HEK293 (cell line): ENCODE measurements at regions not wholly inside any gene's neighbourhood (a gene's known extent, or its start where the extent isn't known, plus 50 kb on each side); places are given as distances from the start of the nearest gene placed in this dataset.

ENCODE experiments used
- CTCF ChIP-seq: fragments of 450-650 bp; formaldehyde crosslinking; IDR thresholded peaks from 2 replicates; pipeline ENCODE4 v1.5.1; 2016; ENCODE audit warnings: missing biosample characterization, missing genetic modification characterization
- HOXA7 ChIP-seq: sonication (generic); formaldehyde crosslinking; IDR thresholded peaks from 2 replicates; pipeline ENCODE4 v1.8.1; 2022; ENCODE audit warnings: missing genetic modification reagents, borderline replicate concordance
- REST ChIP-seq: fragments of 450-650 bp; formaldehyde crosslinking; IDR thresholded peaks from 2 replicates; pipeline ENCODE4 v1.5.1; 2016; ENCODE audit warnings: missing biosample characterization, missing genetic modification characterization
- TCF7L2 ChIP-seq: IDR thresholded peaks from 2 replicates; pipeline ENCODE4 v1.6.1; 2011; ENCODE audit warnings: low read depth, mild to moderate bottlenecking, inconsistent platforms, low read length, moderate library complexity, borderline replicate concordance
- YY1 ChIP-seq: fragments of 450-650 bp; formaldehyde crosslinking; IDR thresholded peaks from 2 replicates; pipeline ENCODE4 v1.5.1; 2018; ENCODE audit warnings: missing biosample characterization, missing genetic modification characterization
- ZNF10 ChIP-seq: fragments of 450-650 bp; formaldehyde crosslinking; IDR thresholded peaks from 2 replicates; pipeline ENCODE4 v1.5.1; 2017; ENCODE audit warnings: missing biosample characterization, missing genetic modification characterization
- ZNF239 ChIP-seq: fragments of 450-650 bp; formaldehyde crosslinking; IDR thresholded peaks from 2 replicates; pipeline ENCODE4 v1.5.1; 2016; ENCODE audit warnings: missing biosample characterization, missing genetic modification characterization
- ZNF274 ChIP-seq, 2 experiments: fragments of 200-500 bp in 1 of 2; fragments of 450-650 bp in 1 of 2; sonication (Bioruptor generic) in 1 of 2; formaldehyde crosslinking in 1 of 2; IDR thresholded peaks; 2 replicates each; pipeline versions ENCODE4 v1.5.1 to v1.6.1; 2014 to 2016; ENCODE audit warnings: borderline replicate concordance in 1 of 2, inconsistent platforms in 1 of 2, low read length in 1 of 2, missing biosample characterization in 1 of 2, missing genetic modification characterization in 1 of 2
- ZNF324 ChIP-seq: fragments of 450-650 bp; formaldehyde crosslinking; IDR thresholded peaks from 2 replicates; pipeline ENCODE4 v1.5.1; 2016; ENCODE audit warnings: missing biosample characterization, missing genetic modification characterization
- ZNF398 ChIP-seq: fragments of 450-650 bp; formaldehyde crosslinking; IDR thresholded peaks from 2 replicates; pipeline ENCODE4 v1.5.1; 2017; ENCODE audit warnings: missing biosample characterization, missing genetic modification characterization
- ZNF558 ChIP-seq: fragments of 450-650 bp; formaldehyde crosslinking; IDR thresholded peaks from 2 replicates; pipeline ENCODE4 v1.5.1; 2016; ENCODE audit warnings: missing biosample characterization, missing genetic modification characterization
- ZNF747 ChIP-seq: fragments of 450-650 bp; formaldehyde crosslinking; IDR thresholded peaks from 2 replicates; pipeline ENCODE4 v1.5.1; 2016; ENCODE audit warnings: missing biosample characterization, missing genetic modification characterization
- ZNF785 ChIP-seq: fragments of 450-650 bp; formaldehyde crosslinking; IDR thresholded peaks from 2 replicates; pipeline ENCODE4 v1.5.1; 2016; ENCODE audit warnings: missing biosample characterization, missing genetic modification characterization
- TF ChIP-seq, protein P1 (sequence below): fragments of 450-650 bp; formaldehyde crosslinking; IDR thresholded peaks from 2 replicates; pipeline ENCODE4 v1.5.1; 2016; ENCODE audit warnings: missing biosample characterization, missing genetic modification characterization

DNA sequence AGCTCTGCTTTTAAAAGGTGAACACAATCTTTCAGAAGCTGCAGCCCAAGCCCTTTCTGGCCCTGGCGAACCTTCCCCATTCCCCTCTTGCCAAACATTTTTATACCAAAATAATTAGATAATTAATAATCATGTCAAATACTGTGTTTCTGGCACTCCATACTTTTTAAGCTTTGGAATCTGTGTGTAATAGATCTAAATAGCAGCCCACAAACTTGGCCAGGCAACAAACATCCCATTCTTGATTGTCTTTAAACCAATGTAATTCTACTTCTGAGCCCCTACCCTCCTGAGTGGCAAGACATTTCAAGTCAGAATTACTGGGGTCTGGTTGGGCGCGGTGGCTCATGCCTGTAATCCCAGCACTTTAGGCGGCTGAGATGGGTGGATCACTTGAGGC, 137.7 kb downstream of the NAV1 start:
- TF ChIP-seq CTCF (no peak), ZNF10 (no peak), ZNF398 (tag by site-specific recombination) (no peak), REST (tag by site-specific recombination) (no peak), ZNF785 (tag by site-specific recombination) (no peak), ZNF747 (tag by site-specific recombination) (no peak), HOXA7 (no peak), ZNF558 (tag by site-specific recombination) (no peak), ZNF274 (IDR thresholded peaks at IDR 0.05; ENCODE audit: low read length) (no peak), ZNF274 (tag by site-specific recombination; IDR thresholded peaks at IDR 0.05; ENCODE audit: borderline replicate concordance) (no peak), YY1 (tag by site-specific recombination) (no peak), TCF7L2 (no peak), ZNF239 (no peak), ZNF324 (tag by site-specific recombination) (no peak)
- TF ChIP-seq, protein P1, sequence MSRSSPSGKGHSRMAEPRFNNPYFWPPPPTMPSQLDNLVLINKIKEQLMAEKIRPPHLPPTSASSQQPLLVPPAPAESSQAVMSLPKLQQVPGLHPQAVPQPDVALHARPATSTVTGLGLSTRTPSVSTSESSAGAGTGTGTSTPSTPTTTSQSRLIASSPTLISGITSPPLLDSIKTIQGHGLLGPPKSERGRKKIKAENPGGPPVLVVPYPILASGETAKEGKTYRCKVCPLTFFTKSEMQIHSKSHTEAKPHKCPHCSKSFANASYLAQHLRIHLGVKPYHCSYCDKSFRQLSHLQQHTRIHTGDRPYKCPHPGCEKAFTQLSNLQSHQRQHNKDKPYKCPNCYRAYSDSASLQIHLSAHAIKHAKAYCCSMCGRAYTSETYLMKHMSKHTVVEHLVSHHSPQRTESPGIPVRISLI (tag by site-specific recombination) = no peak
